Small intestine (tissue), 7 donors: ENCODE measurements at regions not wholly inside any gene's neighbourhood (a gene's known extent, or its start where the extent isn't known, plus 50 kb on each side); places are given as distances from the start of the nearest gene placed in this dataset.
A peak's percentile ranks its signal among the peaks of the same experiment; 100 is the strongest.

Source experiments
- DNase-seq, 2 donors: peaks; one replicate each; pipeline versions ENCODE4 v3.0.0 to v3.0.0-alpha.2; 2013
- FAIRE-seq: peaks from 2 replicates; lab custom pipeline; 2012; peaks lifted over from hg19 to GRCh38; lab: Jason Lieb, UNC
- H3K27ac ChIP-seq, 3 donors: one replicate each; pipeline ENCODE4 v1.5.1; 2013; ENCODE audit warnings: low read length in 2 of 3, mild to moderate bottlenecking in 2 of 3, control low read depth in 1 of 3, inconsistent platforms in 1 of 3, low read depth in 1 of 3, moderate library complexity in 1 of 3
- H3K27me3 ChIP-seq, 3 donors: one replicate each; pipeline ENCODE4 v1.6.1; 2013; ENCODE audit warnings: low read length in 3 of 3, inconsistent platforms in 1 of 3; ENCODE audit not compliant: control insufficient read depth in 3 of 3, insufficient read depth in 3 of 3
- H3K36me3 ChIP-seq, 3 donors: one replicate each; pipeline ENCODE4 v1.6.1; 2013; ENCODE audit warnings: low read length in 3 of 3, inconsistent platforms in 1 of 3, low read depth in 1 of 3, mild to moderate bottlenecking in 1 of 3, moderate library complexity in 1 of 3; ENCODE audit not compliant: control insufficient read depth in 3 of 3, insufficient read depth in 2 of 3
- H3K4me1 ChIP-seq, 3 donors: one replicate each; pipeline ENCODE4 v1.6.1; 2013; ENCODE audit warnings: low read length in 2 of 3, inconsistent platforms in 1 of 3, low read depth in 1 of 3, mild to moderate bottlenecking in 1 of 3, moderate library complexity in 1 of 3; ENCODE audit not compliant: control insufficient read depth in 3 of 3, insufficient read depth in 2 of 3
- H3K4me3 ChIP-seq, 3 donors: one replicate each; pipeline ENCODE4 v1.5.1; 2013; ENCODE audit warnings: low read length in 3 of 3, control low read depth in 1 of 3, inconsistent platforms in 1 of 3, low read depth in 1 of 3, mild to moderate bottlenecking in 1 of 3, moderate library complexity in 1 of 3
- H3K9me3 ChIP-seq, 2 donors: one replicate each; pipeline ENCODE4 v1.6.1; 2013; ENCODE audit warnings: low read depth in 1 of 2, low read length in 1 of 2; ENCODE audit not compliant: control insufficient read depth in 2 of 2, insufficient read depth in 1 of 2
- WGBS, 3 donors: extraction: QIAGEN DNeasy Blood & Tissue Kit; methylation state at CpG; one replicate each; pipeline ENCODE4 v1.1.7; 2013; 5-methylcytosine and 5-hydroxymethylcytosine counted together
- donor health status: healthy with polysubstance abuse.
- donor health status: control.
- donor health status: control.
- donor health status: Bipolar disorder and iron deficiency.
- donor health status: healthy.

GRCh38 chr1:187819086-187819485 lies 990.3 kb downstream of the PLA2G4A start:
- H3K27ac ChIP-seq = no peak overlapping the region
- no peaks in the 10 kb centered on the region for H3K4me1 ChIP-seq
- no peaks in the 10 kb centered on the region for H3K9me3 ChIP-seq
- H3K36me3 ChIP-seq = no peaks in the 10 kb centered on the region
- no peak overlapping the region for H3K4me3 ChIP-seq
- FAIRE-seq = no peak
- no peak for DNase-seq
- no peaks in the 10 kb centered on the region for H3K27me3 ChIP-seq
- WGBS, 3 donors = 24 to 46% (median 34%) methylated on average over 5 of the region's 5 CpGs

GRCh38 chr1:187836557-187836956 lies 1007.8 kb downstream of the PLA2G4A start:
- Histone ChIP-seq H3K36me3 (no peaks in the 10 kb centered on the region), H3K27me3 (no peaks in the 10 kb centered on the region), H3K4me1 (no peaks in the 10 kb centered on the region), H3K4me3 (no peak overlapping the region), H3K9me3 (peaks cover 0 to 8% of the 10 kb centered on the region in 2 donors), H3K27ac (no peak overlapping the region)
- DNase-seq = no peak
- WGBS, 3 donors = 89 to 92% (median 90%) methylated on average over 12 of the region's 12 CpGs
- FAIRE-seq = no peak

GRCh38 chr1:187837787-187838186 lies 1009.0 kb downstream of the PLA2G4A start:
- H3K27me3 ChIP-seq = no peaks in the 10 kb centered on the region
- FAIRE-seq = no peak
- no peak for DNase-seq

GRCh38 chr1:187838335-187839293 lies 1009.9 kb downstream of the PLA2G4A start:
- Histone ChIP-seq H3K4me1 (no peaks in the 10 kb centered on the region), H3K9me3 (peaks cover 0 to 14% of the 10 kb centered on the region in 2 donors), H3K27me3 (no peaks in the 10 kb centered on the region), H3K36me3 (no peaks in the 10 kb centered on the region), H3K4me3 (no peak overlapping the region), H3K27ac (no peak overlapping the region)
- DNase-seq = peak in 1 of 2 donors; percentile 20
- FAIRE-seq = no peak
- 19 to 48% (median 19%) methylated on average over 7 of the region's 7 CpGs for WGBS, 3 donors

More at GRCh38 chr1:187837787-187838186, 1009.0 kb downstream of the PLA2G4A start:
- Histone ChIP-seq H3K4me3 (no peak overlapping the region), H3K36me3 (no peaks in the 10 kb centered on the region), H3K27ac (no peak overlapping the region), H3K9me3 (peaks cover 0 to 12% of the 10 kb centered on the region in 2 donors), H3K4me1 (no peaks in the 10 kb centered on the region)
- WGBS, 3 donors = 48 to 67% (median 49%) methylated on average over 2 of the region's 2 CpGs

- Histone ChIP-seq H3K9me3 (peaks cover 0 to 14% of the 10 kb centered on the region in 2 donors), H3K27me3 (no peaks in the 10 kb centered on the region), H3K4me1 (no peaks in the 10 kb centered on the region), H3K4me3 (no peak overlapping the region), H3K27ac (no peak overlapping the region), H3K36me3 (no peaks in the 10 kb centered on the region)
- FAIRE-seq (no peak), DNase-seq (no peak)
- 37 to 57% (median 51%) methylated on average over 2 of the region's 2 CpGs for WGBS, 3 donors
Measured at GRCh38 chr1:187839873-187840272, 1011.1 kb downstream of the PLA2G4A start.

GRCh38 chr1:187840557-187840956 lies 1011.8 kb downstream of the PLA2G4A start:
- Histone ChIP-seq H3K36me3 (no peaks in the 10 kb centered on the region), H3K9me3 (peaks cover 0 to 14% of the 10 kb centered on the region in 2 donors), H3K4me3 (no peak overlapping the region), H3K27me3 (no peaks in the 10 kb centered on the region), H3K27ac (no peak overlapping the region), H3K4me1 (no peaks in the 10 kb centered on the region)
- no peak for FAIRE-seq
- 17 to 23% (median 19%) methylated on average over 1 of the region's 1 CpG for WGBS, 3 donors
- no peak for DNase-seq

GRCh38 chr1:187842406-187843165 lies 1013.8 kb downstream of the PLA2G4A start:
- Histone ChIP-seq H3K36me3 (no peaks in the 10 kb centered on the region), H3K4me1 (no peaks in the 10 kb centered on the region), H3K27me3 (no peaks in the 10 kb centered on the region), H3K27ac (no peak overlapping the region), H3K9me3 (peaks cover 0 to 8% of the 10 kb centered on the region in 2 donors), H3K4me3 (no peak overlapping the region)
- FAIRE-seq = no peak
- DNase-seq = no peak
- WGBS, 3 donors = 70 to 86% (median 85%) methylated on average over 7 of the region's 7 CpGs

GRCh38 chr1:187844313-187844712 lies 1015.6 kb downstream of the PLA2G4A start:
- Histone ChIP-seq H3K4me1 (no peaks in the 10 kb centered on the region), H3K4me3 (no peak overlapping the region), H3K9me3 (peaks cover 0 to 8% of the 10 kb centered on the region in 2 donors), H3K27me3 (no peaks in the 10 kb centered on the region), H3K36me3 (no peaks in the 10 kb centered on the region), H3K27ac (no peak overlapping the region)
- DNase-seq = no peak
- FAIRE-seq = no peak
- 81 to 86% (median 86%) methylated on average over 3 of the region's 3 CpGs for WGBS, 3 donors
